Natural killer cell (primary cell): ENCODE measurements at regions not wholly inside any gene's neighbourhood (a gene's known extent, or its start where the extent isn't known, plus 50 kb on each side); places are given as distances from the start of the nearest gene placed in this dataset.

Experiments used
- ATAC-seq, 3 donors: fragments of 150-1000 bp in 2 of 3; fragments of 200-7000 bp in 1 of 3; cut with Tn5 transposase; 1 replicate in 1 of 3; 2 replicates in 2 of 3; pipeline ENCODE4 v1.10.0; 2021; ENCODE audit warnings: mild to moderate bottlenecking in 2 of 3, moderate library complexity in 2 of 3
- DNase-seq, 2 donors: peaks; one replicate each; pipeline versions ENCODE4 v3.0.0 to v3.0.0-alpha.2; 2013 to 2021; ENCODE audit warnings: mixed read lengths in 1 of 2
- H3K27ac ChIP-seq: one replicate; pipeline ENCODE4 v1.5.1; 2013; ENCODE audit warnings: mild to moderate bottlenecking, low read length
- H3K27me3 ChIP-seq: one replicate; pipeline ENCODE4 v1.6.1; 2013; ENCODE audit warnings: low read length; ENCODE audit not compliant: control insufficient read depth, insufficient read depth
- H3K36me3 ChIP-seq: one replicate; pipeline ENCODE4 v1.6.1; 2013; ENCODE audit warnings: low read length; ENCODE audit not compliant: control insufficient read depth, insufficient read depth
- H3K4me1 ChIP-seq: one replicate; pipeline ENCODE4 v1.6.1; 2013; ENCODE audit warnings: low read length; ENCODE audit not compliant: control insufficient read depth, insufficient read depth
- H3K4me3 ChIP-seq: one replicate; pipeline ENCODE4 v1.5.1; 2013; ENCODE audit warnings: low read length
- H3K9me3 ChIP-seq: one replicate; pipeline ENCODE4 v1.6.1; 2013; ENCODE audit warnings: low read length; ENCODE audit not compliant: control insufficient read depth, insufficient read depth
- H3K27ac Mint-ChIP-seq, 2 donors: one replicate each; pipeline ENCODE4 v1.8.0; 2022; ENCODE audit warnings: mild to moderate bottlenecking in 2 of 2, mixed read lengths in 2 of 2, moderate library complexity in 1 of 2
- H3K27me3 Mint-ChIP-seq, 2 donors: one replicate each; pipeline ENCODE4 v1.8.0; 2022; ENCODE audit warnings: low read depth in 2 of 2, mixed read lengths in 2 of 2
- H3K36me3 Mint-ChIP-seq: one replicate; pipeline ENCODE4 v1.8.0; 2022; ENCODE audit warnings: mixed read lengths
- H3K4me1 Mint-ChIP-seq, 2 donors: one replicate each; pipeline ENCODE4 v1.8.0; 2022; ENCODE audit warnings: mixed read lengths in 2 of 2
- H3K4me3 Mint-ChIP-seq: one replicate; pipeline ENCODE4 v1.8.0; 2022; ENCODE audit warnings: mild to moderate bottlenecking, moderate library complexity, mixed read lengths
- H3K9me3 Mint-ChIP-seq, 2 donors: one replicate each; pipeline ENCODE4 v1.8.0; 2022; ENCODE audit warnings: mixed read lengths in 2 of 2
- WGBS: methylation state at CpG from one replicate; pipeline ENCODE4 v1.1.7; 2013; ENCODE audit warnings: missing lambda C conversion rate; ENCODE audit not compliant: insufficient coverage; 5-methylcytosine and 5-hydroxymethylcytosine counted together
- intact Hi-C: fragments of 100-400 bp; cut with micrococcal nuclease; formaldehyde crosslinking; loops from one replicate; pipeline ENCODE4 v1.14.2; 2022
- TF ChIP-seq, protein P1 (sequence below): fragments of 200-600 bp; IDR thresholded peaks from one replicate; pipeline ENCODE4 v1.8.0; 2022; ENCODE audit warnings: antibody characterized with exemption

- Mint-ChIP-seq H3K4me3 (no peak overlapping the region), H3K27me3 (peaks cover 0 to 10% of the 10 kb centered on the region in 2 donors), H3K36me3 (no peaks in the 10 kb centered on the region), H3K27ac (no peak overlapping the region), H3K4me1 (no peaks in the 10 kb centered on the region), H3K9me3 (no peaks in the 10 kb centered on the region)
- 50% methylated on average over 4 of the region's 5 CpGs for WGBS
- Histone ChIP-seq H3K36me3 (no peaks in the 10 kb centered on the region), H3K9me3 (no peaks in the 10 kb centered on the region), H3K27ac (no peak overlapping the region), H3K4me1 (no peaks in the 10 kb centered on the region), H3K27me3 (no peaks in the 10 kb centered on the region), H3K4me3 (no peak overlapping the region)
- TF ChIP-seq, protein P1, sequence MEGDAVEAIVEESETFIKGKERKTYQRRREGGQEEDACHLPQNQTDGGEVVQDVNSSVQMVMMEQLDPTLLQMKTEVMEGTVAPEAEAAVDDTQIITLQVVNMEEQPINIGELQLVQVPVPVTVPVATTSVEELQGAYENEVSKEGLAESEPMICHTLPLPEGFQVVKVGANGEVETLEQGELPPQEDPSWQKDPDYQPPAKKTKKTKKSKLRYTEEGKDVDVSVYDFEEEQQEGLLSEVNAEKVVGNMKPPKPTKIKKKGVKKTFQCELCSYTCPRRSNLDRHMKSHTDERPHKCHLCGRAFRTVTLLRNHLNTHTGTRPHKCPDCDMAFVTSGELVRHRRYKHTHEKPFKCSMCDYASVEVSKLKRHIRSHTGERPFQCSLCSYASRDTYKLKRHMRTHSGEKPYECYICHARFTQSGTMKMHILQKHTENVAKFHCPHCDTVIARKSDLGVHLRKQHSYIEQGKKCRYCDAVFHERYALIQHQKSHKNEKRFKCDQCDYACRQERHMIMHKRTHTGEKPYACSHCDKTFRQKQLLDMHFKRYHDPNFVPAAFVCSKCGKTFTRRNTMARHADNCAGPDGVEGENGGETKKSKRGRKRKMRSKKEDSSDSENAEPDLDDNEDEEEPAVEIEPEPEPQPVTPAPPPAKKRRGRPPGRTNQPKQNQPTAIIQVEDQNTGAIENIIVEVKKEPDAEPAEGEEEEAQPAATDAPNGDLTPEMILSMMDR = no peak
- intact Hi-C loops = no loop called here
- DNase-seq (no peak), ATAC-seq (no peak)
These were observed 386.2 kb downstream of the CADM1 start for GRCh38 chr11:115117956-115118493.

- H3K27ac Mint-ChIP-seq = no peak overlapping the region
- intact Hi-C loops = no loop called here
These were observed 385.1 kb downstream of the CADM1 start for GRCh38 chr11:115119146-115119545.

More at GRCh38 chr11:115119146-115119545, 385.1 kb downstream of the CADM1 start:
- no peaks in the 10 kb centered on the region for H3K4me1 Mint-ChIP-seq
- Histone ChIP-seq H3K9me3 (no peaks in the 10 kb centered on the region), H3K27me3 (no peaks in the 10 kb centered on the region), H3K4me3 (no peak overlapping the region), H3K4me1 (no peaks in the 10 kb centered on the region), H3K27ac (no peak overlapping the region), H3K36me3 (no peaks in the 10 kb centered on the region)
- ATAC-seq (no peak), DNase-seq (no peak)
- TF ChIP-seq, protein P1 = no peak
- H3K36me3 Mint-ChIP-seq = no peaks in the 10 kb centered on the region
- 69% methylated on average over 6 of the region's 6 CpGs for WGBS
- H3K27me3 Mint-ChIP-seq = peaks cover 0 to 10% of the 10 kb centered on the region in 2 donors
- H3K9me3 Mint-ChIP-seq = no peaks in the 10 kb centered on the region
- no peak overlapping the region for H3K4me3 Mint-ChIP-seq
